Astrocyte of the cerebellum (primary cell): ENCODE measurements at regions not wholly inside any gene's neighbourhood (a gene's known extent, or its start where the extent isn't known, plus 50 kb on each side); places are given as distances from the start of the nearest gene placed in this dataset.
A peak's percentile ranks its signal among the peaks of the same experiment; 100 is the strongest.

Experiments
- DNase-seq: peaks from one replicate; pipeline ENCODE4 v3.0.0-alpha.2; 2011; ENCODE audit warnings: low read depth
- H3K4me3 ChIP-seq: 2 replicates; pipeline ENCODE4 v1.5.1; 2011; ENCODE audit warnings: mild to moderate bottlenecking, low read depth, low read length, moderate library complexity
- CTCF ChIP-seq: IDR thresholded peaks from 2 replicates; pipeline ENCODE4 v1.5.1; 2012; ENCODE audit warnings: low read length, low read depth, moderate library complexity, mild to moderate bottlenecking; ENCODE audit errors: missing control alignments
- in situ Hi-C: cut with HindIII; loops from 2 replicates; pipeline ENCODE4 v1.10.0; 2017; ENCODE audit warnings: low sequenced_read_pairs

DNA sequence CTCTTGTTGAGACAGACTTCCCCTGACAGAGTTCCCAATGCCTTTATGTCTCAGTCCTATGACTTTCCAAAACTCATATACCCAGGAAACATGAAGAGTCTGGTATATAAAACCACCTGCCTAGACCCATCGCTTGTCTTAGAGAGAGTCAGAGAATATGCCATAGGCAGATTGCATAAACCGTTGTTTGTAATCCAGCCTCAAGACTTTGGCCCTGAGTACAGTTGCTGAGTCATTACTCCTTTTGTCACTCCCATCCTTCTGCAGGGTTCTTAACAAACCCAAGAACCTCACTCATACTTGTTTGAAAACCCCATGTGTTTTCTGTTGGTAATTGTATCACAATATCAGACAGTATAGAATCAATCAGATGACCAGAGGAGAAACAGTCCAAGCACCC is 616.3 kb downstream of the SLCO4C1 start:
- in situ Hi-C loops, result no loop called here
- DNase-seq, result no peak

DNA sequence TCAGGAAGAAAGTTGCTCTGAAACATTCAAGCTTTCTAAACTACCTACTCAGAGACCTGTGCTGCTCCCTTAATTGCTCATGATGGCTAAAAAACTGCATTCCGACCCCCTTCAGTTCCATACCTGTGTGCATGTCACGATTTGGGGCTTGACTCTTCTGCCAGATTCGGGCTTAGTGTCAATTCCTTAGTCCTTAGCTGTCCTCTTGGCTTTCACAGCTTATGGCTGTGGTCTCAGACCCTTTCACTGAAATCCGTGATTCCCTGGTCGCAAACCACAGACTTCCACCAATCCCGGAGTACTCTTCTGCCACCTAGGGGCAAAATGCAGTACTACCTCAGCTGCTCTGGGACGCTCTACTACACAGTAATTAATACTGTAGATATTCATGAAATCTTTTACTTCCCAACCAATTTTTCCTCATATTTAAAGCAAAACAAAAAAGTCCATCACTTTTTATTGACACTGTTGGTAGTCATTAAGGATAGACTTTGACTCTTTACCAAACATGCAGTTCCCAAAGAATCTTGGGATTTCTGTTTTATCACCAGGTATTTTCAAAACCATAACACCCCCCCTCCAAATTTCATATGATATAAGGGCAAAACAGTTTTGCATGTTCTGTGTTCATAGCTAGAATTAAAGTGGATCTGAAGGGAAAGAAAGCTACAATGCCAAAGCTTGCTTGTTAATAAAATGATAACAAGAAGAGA is 617.4 kb downstream of the SLCO4C1 start:
- in situ Hi-C loops, result no loop called here
- peak; percentile 60 for DNase-seq

More for the DNA sequence above, 616.3 kb downstream of the SLCO4C1 start:
- no peak for TF ChIP-seq CTCF
- no peak overlapping the region for H3K4me3 ChIP-seq

DNA sequence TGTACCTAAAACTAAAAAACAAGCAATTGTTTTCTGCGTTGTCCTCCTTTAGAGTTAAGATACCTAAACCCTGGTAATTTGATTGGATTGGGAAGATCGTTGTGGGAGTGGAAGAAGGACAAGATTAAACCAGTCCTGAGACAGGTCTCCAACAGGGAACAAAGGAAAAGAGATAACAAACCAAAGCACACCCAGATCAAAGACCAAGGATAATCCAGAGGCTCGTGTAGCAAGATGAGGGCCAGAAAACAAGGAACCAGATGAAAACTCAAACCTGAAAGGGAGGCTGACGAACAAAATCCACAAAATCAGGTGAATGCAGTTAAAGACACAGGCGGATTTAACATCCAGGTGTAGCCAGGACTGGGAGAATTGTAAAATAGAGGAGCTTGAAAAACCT is 618.1 kb downstream of the SLCO4C1 start:
- no peak for DNase-seq
- no peak overlapping the region for H3K4me3 ChIP-seq
- in situ Hi-C loops, result no loop called here
- TF ChIP-seq CTCF, result no peak

More for the DNA sequence above, 617.4 kb downstream of the SLCO4C1 start:
- peak; percentile 97 for TF ChIP-seq CTCF
- H3K4me3 ChIP-seq, result no peak overlapping the region

- DNase-seq, result no peak
- in situ Hi-C loops, result no loop called here
- TF ChIP-seq CTCF, result no peak
- H3K4me3 ChIP-seq, result no peak overlapping the region
Measured at GRCh38 chr5:101676646-101677045, 619.4 kb downstream of the SLCO4C1 start.

DNA sequence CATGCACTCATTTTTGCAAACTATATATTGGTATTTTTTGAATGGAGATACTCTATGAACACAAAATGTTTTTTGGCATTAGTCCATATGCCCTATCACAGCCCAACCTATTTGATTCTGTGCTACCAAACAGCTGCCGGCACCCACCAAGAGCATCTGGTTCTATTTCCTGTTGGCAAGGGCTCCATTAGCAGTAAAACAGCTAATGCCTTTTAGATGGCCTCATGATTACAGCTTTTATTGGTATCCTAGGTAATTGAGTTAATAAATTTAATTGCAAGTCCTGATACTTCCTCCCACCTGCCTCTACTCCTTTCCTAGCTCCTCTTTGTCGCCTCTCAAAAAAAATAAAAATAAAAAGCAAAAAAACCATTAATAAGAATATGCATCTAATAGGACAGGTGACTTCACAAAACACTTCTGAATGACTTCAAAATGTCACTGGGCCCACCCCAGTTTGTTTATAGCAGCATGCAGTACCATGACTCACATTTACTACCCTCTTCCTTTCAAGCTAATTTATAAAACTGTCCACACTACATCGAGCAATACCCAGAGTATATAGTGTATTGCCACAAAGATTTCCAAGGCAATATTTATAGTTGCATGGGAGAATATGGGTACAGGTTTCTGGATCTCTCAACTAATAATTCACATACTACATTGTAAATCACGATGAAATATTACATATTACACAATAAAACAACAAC is 620.4 kb downstream of the SLCO4C1 start:
- no peak for TF ChIP-seq CTCF
- in situ Hi-C loops, result no loop called here
- H3K4me3 ChIP-seq, result no peak overlapping the region
- DNase-seq, result no peak

- DNase-seq, result no peak
- in situ Hi-C loops, result no loop called here
- no peak for TF ChIP-seq CTCF
- H3K4me3 ChIP-seq, result no peak overlapping the region
Measured at GRCh38 chr5:101673120-101673519, 623.0 kb downstream of the SLCO4C1 start.
